GM10248 (cell line): ENCODE measurements at regions not wholly inside any gene's neighbourhood (a gene's known extent, or its start where the extent isn't known, plus 50 kb on each side); places are given as distances from the start of the nearest gene placed in this dataset.

Experiments
- CTCF ChIA-PET: fragments of 300-600 bp; sonication (Branson Sonifier 250); formaldehyde crosslinking; extraction: SDS; loops from one replicate; lab custom pipeline; 2021; ENCODE audit warnings: antibody characterized with exemption; lab: Yijun Ruan, JAX
- POLR2A ChIA-PET: fragments of 350-650 bp; sonication (Branson Sonifier 250); formaldehyde crosslinking; extraction: SDS; loops from one replicate; lab custom pipeline; 2020; ENCODE audit warnings: antibody characterized with exemption; lab: Yijun Ruan, JAX
- DNase-seq: peaks from one replicate; pipeline ENCODE4 v3.0.0; 2012; ENCODE audit errors: extremely low spot score
- TF ChIP-seq, protein P1 (sequence below): IDR thresholded peaks from 2 replicates; pipeline ENCODE4 v1.5.1; 2012; ENCODE audit warnings: mild to moderate bottlenecking, low read depth; ENCODE audit errors: extremely low read depth, missing control alignments, control extremely low read depth

DNA sequence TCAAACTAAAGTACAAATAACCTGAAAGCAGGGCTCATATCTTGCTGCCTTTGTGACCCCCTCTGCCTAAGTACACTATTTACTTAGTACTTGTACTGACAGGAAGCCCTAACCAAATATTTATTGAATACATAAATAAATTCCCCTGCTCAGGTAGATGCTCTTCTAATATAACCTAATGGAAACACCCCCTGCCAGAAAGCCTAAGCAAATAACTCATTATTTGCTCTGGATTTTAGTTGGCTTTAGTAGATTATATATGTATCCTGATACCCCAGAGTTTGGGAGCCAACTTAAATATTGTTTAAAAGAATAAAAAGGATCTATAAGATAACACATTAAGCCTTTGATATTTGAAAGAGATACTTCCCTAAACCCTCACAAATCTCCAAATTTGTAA is 318.2 kb downstream of the PPP1R2C start:
- CTCF ChIA-PET: no interaction called here
- POLR2A ChIA-PET: no interaction called here
- DNase-seq: no peak

DNA sequence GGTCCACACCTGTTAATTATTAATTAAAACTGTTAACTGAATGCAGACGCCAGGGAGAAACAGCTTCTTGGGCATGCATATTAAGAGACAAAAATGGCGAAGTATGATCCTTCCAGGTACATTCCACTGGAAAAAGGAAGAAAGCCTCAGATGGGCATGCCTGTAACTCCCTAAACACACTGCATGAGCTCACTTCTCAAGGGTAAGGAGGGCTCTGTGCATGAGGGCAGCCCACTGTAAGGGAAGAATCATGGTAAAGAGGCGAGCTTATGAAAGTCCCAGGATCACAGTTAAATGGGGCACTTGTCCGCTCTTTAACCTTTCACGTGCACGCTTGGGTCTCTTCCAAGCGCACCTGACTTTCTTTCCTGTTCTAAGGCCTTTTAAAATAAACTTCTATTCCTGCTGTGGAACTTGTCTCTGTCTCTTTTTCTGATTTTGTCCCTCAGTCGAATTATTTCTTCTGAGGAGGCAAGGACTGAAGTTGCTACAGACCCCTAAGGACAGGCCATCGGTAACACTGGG is 321.7 kb downstream of the PPP1R2C start:
- TF ChIP-seq, protein P1, sequence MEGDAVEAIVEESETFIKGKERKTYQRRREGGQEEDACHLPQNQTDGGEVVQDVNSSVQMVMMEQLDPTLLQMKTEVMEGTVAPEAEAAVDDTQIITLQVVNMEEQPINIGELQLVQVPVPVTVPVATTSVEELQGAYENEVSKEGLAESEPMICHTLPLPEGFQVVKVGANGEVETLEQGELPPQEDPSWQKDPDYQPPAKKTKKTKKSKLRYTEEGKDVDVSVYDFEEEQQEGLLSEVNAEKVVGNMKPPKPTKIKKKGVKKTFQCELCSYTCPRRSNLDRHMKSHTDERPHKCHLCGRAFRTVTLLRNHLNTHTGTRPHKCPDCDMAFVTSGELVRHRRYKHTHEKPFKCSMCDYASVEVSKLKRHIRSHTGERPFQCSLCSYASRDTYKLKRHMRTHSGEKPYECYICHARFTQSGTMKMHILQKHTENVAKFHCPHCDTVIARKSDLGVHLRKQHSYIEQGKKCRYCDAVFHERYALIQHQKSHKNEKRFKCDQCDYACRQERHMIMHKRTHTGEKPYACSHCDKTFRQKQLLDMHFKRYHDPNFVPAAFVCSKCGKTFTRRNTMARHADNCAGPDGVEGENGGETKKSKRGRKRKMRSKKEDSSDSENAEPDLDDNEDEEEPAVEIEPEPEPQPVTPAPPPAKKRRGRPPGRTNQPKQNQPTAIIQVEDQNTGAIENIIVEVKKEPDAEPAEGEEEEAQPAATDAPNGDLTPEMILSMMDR: no peak
- POLR2A ChIA-PET: no interaction called here
- CTCF ChIA-PET: no interaction called here
- no peak for DNase-seq

More for the DNA sequence above, 318.2 kb downstream of the PPP1R2C start:
- TF ChIP-seq, protein P1: no peak

DNA sequence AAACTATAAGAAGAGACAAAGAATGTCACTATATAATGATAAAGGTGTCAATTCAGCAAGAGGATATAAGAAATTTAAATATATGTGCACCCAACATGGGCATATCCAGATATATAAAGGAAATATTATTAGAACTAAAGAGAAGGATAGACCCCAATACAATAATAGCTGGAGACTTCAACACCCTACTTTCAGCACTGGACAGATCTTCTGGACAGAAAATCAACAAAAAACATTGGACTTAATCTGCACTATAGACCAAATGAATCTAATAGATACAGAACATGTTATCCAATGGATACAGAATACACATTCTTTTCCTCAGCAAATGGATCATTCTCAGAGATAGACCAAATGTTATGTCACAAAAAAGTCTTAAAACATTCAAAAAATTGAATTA is 327.7 kb downstream of the PPP1R2C start:
- POLR2A ChIA-PET: no interaction called here
- TF ChIP-seq, protein P1: no peak
- CTCF ChIA-PET: no interaction called here

DNA sequence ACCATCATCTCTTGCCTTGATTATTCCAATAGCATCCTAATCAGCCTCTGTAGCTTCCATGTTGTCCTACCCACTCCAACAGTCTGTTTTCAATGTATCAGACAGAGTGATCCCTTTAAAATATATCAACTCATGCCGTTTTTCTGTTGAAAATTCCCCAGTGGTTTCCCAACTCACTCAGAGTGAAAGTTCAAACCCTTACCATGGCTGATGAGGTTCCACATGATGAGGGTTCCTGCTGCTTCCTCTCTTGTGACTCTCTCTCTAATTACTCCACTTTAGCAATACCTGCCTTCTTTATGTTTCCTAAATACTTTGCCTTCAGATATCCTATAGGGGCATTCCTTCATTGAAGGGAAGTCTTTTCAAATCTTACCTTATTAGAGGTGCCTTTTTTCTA is 334.7 kb downstream of the PPP1R2C start:
- ChIA-PET CTCF (no interaction called here), POLR2A (no interaction called here)
- TF ChIP-seq, protein P1: no peak
- no peak for DNase-seq

More for the DNA sequence above, 327.7 kb downstream of the PPP1R2C start:
- DNase-seq: no peak

DNA sequence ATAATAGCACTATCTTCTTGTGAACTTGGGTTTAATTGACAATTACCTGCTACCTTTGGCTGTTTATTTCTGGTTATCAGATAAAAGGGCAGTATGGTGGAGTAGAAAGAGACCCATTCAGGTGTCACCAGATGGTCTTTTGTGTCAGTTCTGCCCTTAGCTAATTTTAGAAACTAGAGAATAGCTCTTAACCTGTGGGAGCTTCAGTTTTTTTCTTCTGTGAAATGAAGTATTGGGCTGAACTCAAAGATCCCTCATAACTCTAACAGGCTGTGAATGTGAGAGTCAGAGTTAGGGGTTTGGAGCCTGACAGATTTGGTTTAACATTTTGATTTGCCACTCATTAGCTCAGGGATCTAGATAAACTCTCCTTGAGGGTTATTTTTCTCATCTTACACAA is 335.2 kb downstream of the PPP1R2C start:
- TF ChIP-seq, protein P1: no peak
- ChIA-PET CTCF (no interaction called here), POLR2A (no interaction called here)
- no peak for DNase-seq

DNA sequence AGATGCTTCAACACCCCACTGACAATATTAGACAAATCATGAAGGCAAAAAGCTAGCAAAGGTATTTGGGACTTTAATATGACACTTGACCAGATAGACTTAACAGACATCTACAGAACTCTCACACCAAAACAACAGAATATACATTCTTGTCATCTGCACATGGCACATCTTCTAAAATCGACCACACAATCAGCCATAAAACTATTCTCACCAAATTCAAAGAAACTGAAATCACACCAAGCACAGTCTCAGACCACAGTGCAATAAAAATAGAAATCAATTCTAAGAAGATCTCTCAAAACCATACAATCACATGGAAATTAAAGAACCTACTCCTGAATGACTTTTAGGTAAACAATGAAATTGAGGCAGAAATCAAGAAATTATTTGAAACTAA is 340.8 kb downstream of the PPP1R2C start:
- ChIA-PET POLR2A (no interaction called here), CTCF (no interaction called here)
- TF ChIP-seq, protein P1: no peak
- DNase-seq: no peak

DNA sequence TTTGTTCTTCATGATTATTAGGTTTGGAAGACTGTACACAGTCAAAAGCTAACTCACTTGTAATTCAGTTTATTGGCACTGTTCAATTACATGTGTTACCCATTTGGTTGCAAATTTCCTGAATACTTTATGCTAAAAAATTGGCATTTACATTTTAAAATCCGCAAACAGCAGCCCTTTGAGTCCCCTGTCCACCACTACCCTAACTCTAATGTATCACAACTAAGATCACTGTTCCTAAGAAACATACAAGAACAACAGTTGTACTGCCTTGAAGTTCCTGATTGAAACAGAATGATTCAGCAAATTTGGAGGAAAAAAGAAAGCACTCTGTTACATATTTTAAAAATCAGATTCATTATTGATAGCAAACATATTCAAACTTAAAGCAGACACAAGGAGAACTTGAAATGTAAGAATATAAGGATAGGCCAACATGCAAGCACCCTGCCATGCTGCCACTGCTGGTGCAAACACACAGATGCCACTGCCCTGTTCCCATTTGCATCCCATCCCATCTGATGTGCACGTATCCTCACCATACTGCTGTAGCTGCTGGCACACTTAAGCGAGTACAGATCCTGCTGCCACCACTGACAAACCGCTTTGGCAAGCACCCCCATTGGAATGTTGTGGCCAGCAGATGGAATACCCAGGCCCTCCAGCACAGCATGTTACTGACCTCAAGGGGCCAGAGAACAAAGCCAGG is 343.4 kb downstream of the PPP1R2C start:
- CTCF ChIA-PET: no interaction called here
- POLR2A ChIA-PET: no interaction called here
- TF ChIP-seq, protein P1: no peak
- no peak for DNase-seq
